BLaER1 treated with 17β-estradiol and CSF1 and Interleukin-3, amounts not matched to agents 10 nM and 100 nM (cell line): ENCODE measurements at regions not wholly inside any gene's neighbourhood (a gene's known extent, or its start where the extent isn't known, plus 50 kb on each side); places are given as distances from the start of the nearest gene placed in this dataset.
A peak's percentile ranks its signal among the peaks of the same experiment; 100 is the strongest.
"Not testable (repeated sequence)": the region's sequence is repeated elsewhere in the genome, so short reads cannot be mapped to it uniquely, and the experiment has no call there.

ENCODE experiments used
- H3K27ac ChIP-seq, 11 experiments: shearing (Covaris generic); formaldehyde crosslinking; 2 replicates each; pipeline ENCODE4 v1.8.1; 2022
- H3K27me3 ChIP-seq, 11 experiments: shearing (Covaris generic); formaldehyde crosslinking; 2 replicates each; pipeline ENCODE4 v1.8.1; 2022
- H3K36me3 ChIP-seq, 11 experiments: shearing (Covaris generic); formaldehyde crosslinking; 2 replicates each; pipeline ENCODE4 v1.8.1; 2022
- H3K4me1 ChIP-seq, 10 experiments: shearing (Covaris generic); formaldehyde crosslinking; 2 replicates each; pipeline ENCODE4 v1.8.1; 2022
- H3K4me2 ChIP-seq, 11 experiments: shearing (Covaris generic); formaldehyde crosslinking; 2 replicates each; pipeline ENCODE4 v1.8.1; 2022
- H3K4me3 ChIP-seq, 10 experiments: shearing (Covaris generic); formaldehyde crosslinking; 2 replicates each; pipeline ENCODE4 v1.8.1; 2022
- H3K9ac ChIP-seq, 11 experiments: shearing (Covaris generic); formaldehyde crosslinking; 2 replicates each; pipeline ENCODE4 v1.8.1; 2022
- H3K9me3 ChIP-seq, 11 experiments: shearing (Covaris generic); formaldehyde crosslinking; replicated peaks in 1 of 11; 2 replicates each; pipeline ENCODE4 v1.8.1; 2022
- H4K20me1 ChIP-seq, 11 experiments: shearing (Covaris generic); formaldehyde crosslinking; 2 replicates each; pipeline ENCODE4 v1.8.1; 2022
- Cebpa-rat ChIP-seq, 11 experiments: shearing (Covaris generic); IDR thresholded peaks; 2 replicates each; pipeline ENCODE4 v1.8.1; 2022

- H3K36me3 ChIP-seq = no peaks in the 10 kb centered on the region
- H3K4me2 ChIP-seq = no peak overlapping the region
- 0 out of 22 replicates have a peak, but pooled peaks cover 0 to 2% (median 0%) of the 10 kb centered on the region in 11 experiments for H4K20me1 ChIP-seq
- no peak overlapping the region for H3K4me3 ChIP-seq
- peaks cover 6 to 25% (median 15%) of the 10 kb centered on the region in 11 experiments; a peak in 19 of 22 replicates for H3K9me3 ChIP-seq
- H3K9ac ChIP-seq = no peak overlapping the region
- H3K4me1 ChIP-seq = no peaks in the 10 kb centered on the region
- H3K27me3 ChIP-seq = no peaks in the 10 kb centered on the region
- no peak overlapping the region for H3K27ac ChIP-seq
- TF ChIP-seq Cebpa-rat (IDR thresholded peaks at IDR 0.05) = no peak
These were observed 454.0 kb downstream of the PLPP3 start for GRCh38 chr1:56125316-56125715.

DNA sequence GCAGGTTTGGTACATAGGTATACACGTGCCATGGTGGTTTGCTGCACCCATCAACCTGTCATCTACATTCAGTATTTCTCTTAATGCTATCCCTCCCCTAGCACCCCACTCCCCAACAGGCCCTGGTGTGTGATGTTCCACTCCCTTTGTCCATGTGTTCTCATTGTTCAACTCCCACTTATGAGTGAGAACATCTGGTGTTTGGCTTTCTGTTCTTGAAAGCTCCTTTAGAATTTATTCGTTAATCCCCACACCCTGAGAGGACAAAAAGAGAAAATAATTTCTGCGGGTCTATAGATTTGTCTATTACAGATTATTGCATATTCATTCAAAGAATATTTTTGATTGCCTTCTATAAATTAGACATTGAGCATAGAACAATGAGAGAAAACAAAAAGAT lies 455.5 kb downstream of the PLPP3 start:
- TF ChIP-seq Cebpa-rat (IDR thresholded peaks at IDR 0.05) = no peak
- Histone ChIP-seq H3K4me3 (no peak overlapping the region), H3K27ac (no peak overlapping the region), H3K4me1 (no peaks in the 10 kb centered on the region), H3K4me2 (no peak overlapping the region), H3K36me3 (no peaks in the 10 kb centered on the region), H3K9ac (no peak overlapping the region), H3K9me3 (peaks cover 6 to 25% (median 15%) of the 10 kb centered on the region in 11 experiments; a peak in 19 of 22 replicates), H4K20me1 (0 out of 22 replicates have a peak, but pooled peaks cover 0 to 2% (median 0%) of the 10 kb centered on the region in 11 experiments), H3K27me3 (no peaks in the 10 kb centered on the region)

- Histone ChIP-seq H3K36me3 (no peaks in the 10 kb centered on the region), H3K27ac (no peak overlapping the region), H3K9me3 (peaks cover 6 to 25% (median 15%) of the 10 kb centered on the region in 11 experiments; a peak in 19 of 22 replicates), H3K4me2 (no peak overlapping the region), H3K27me3 (no peaks in the 10 kb centered on the region), H4K20me1 (0 out of 22 replicates have a peak, but pooled peaks cover 0 to 2% (median 0%) of the 10 kb centered on the region in 11 experiments), H3K4me3 (no peak overlapping the region), H3K4me1 (no peaks in the 10 kb centered on the region), H3K9ac (no peak overlapping the region)
- no peak for TF ChIP-seq Cebpa-rat (IDR thresholded peaks at IDR 0.05)
These were observed 455.9 kb downstream of the PLPP3 start for GRCh38 chr1:56123421-56123820.

GRCh38 chr1:56120021-56120420 lies 459.3 kb downstream of the PLPP3 start:
- no peak overlapping the region for H3K27ac ChIP-seq
- H3K4me1 ChIP-seq = no peaks in the 10 kb centered on the region
- H3K4me3 ChIP-seq = no peak overlapping the region
- H3K36me3 ChIP-seq = no peaks in the 10 kb centered on the region
- peaks cover 6 to 19% (median 13%) of the 10 kb centered on the region in 11 experiments; a peak in 18 of 22 replicates for H3K9me3 ChIP-seq
- no peaks in the 10 kb centered on the region for H3K27me3 ChIP-seq
- no peak overlapping the region for H3K9ac ChIP-seq
- no peak for TF ChIP-seq Cebpa-rat (IDR thresholded peaks at IDR 0.05)
- 0 out of 22 replicates have a peak, but pooled peaks cover 0 to 2% (median 0%) of the 10 kb centered on the region in 11 experiments for H4K20me1 ChIP-seq
- H3K4me2 ChIP-seq = no peak overlapping the region

DNA sequence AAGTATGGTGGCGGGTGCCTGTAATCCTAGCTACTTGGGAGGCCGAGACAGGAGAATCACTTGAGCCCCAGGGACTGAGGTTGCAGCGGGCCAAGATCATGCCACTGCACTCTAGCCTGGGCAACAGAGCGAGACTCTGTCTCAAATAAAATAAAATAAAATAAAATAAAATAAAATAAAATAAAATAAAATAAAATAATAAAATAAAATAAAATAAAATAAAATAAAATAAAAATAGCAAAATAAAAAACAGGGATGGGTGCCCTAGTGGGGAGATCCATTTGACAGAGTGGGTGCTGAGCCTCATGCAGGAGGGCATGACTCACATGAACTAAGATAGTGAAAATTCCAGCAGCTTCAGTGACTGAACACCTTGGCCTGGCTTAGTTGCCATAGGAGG lies 460.7 kb downstream of the PLPP3 start:
- not testable (repeated sequence) for H3K4me1 ChIP-seq, H3K4me3 ChIP-seq, H3K36me3 ChIP-seq, H4K20me1 ChIP-seq, H3K4me2 ChIP-seq, H3K9ac ChIP-seq, H3K27me3 ChIP-seq, H3K27ac ChIP-seq
- peaks cover 6 to 19% (median 13%) of the 10 kb centered on the region in 11 experiments; a peak in 18 of 22 replicates for H3K9me3 ChIP-seq

DNA sequence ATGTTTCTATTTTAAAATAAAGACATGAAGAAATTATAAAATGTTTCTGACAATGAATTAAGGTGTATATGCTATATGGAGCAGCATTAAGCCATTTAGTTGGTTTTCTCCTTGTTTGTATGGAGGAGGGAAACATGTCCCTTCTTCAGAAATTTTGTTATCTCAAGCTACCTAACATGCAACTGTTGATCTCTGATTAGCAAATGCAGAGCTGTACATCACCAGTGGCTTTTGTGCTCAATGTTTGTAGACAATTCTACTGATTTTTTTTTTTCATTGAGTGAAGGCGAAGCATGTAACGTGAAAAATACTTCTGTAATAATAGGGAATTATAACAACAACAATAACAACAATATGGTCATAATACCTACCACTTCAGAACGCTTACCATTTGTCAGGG lies 463.7 kb downstream of the PLPP3 start:
- Histone ChIP-seq H3K36me3 (no peaks in the 10 kb centered on the region), H3K9me3 (peaks cover 0 to 21% (median 13%) of the 10 kb centered on the region in 11 experiments; a peak in 16 of 22 replicates), H3K27me3 (no peaks in the 10 kb centered on the region), H3K27ac (no peak overlapping the region), H3K4me2 (no peak overlapping the region), H4K20me1 (0 out of 22 replicates have a peak, but pooled peaks cover 0 to 2% (median 0%) of the 10 kb centered on the region in 11 experiments), H3K4me3 (no peak overlapping the region), H3K4me1 (no peaks in the 10 kb centered on the region), H3K9ac (no peak overlapping the region)
- no peak for TF ChIP-seq Cebpa-rat (IDR thresholded peaks at IDR 0.05)

DNA sequence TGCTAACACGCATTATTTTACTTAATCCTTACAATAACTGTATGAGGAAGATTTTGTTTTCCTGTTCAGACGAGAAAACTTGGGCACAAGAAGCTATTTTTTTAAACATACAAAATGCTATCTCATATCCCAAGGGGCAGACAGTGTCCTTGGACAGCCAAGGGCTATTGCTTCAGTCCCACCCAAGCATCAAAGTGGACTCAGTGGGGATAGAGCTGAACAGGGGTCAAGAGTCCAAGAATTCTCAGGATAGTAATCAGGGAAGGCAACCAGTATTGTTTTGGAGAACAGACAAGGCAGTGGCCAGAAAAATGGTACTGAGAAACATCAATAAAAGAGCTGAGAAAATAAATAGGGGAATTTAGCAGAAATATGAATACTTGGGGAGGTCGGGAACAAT lies 465.7 kb downstream of the PLPP3 start:
- Histone ChIP-seq H4K20me1 (no peaks in the 10 kb centered on the region), H3K4me2 (no peak overlapping the region), H3K27ac (no peak overlapping the region), H3K9me3 (peaks cover 0 to 25% (median 13%) of the 10 kb centered on the region in 11 experiments; a peak in 17 of 22 replicates), H3K36me3 (no peaks in the 10 kb centered on the region), H3K9ac (no peak overlapping the region), H3K4me1 (no peaks in the 10 kb centered on the region), H3K27me3 (no peaks in the 10 kb centered on the region), H3K4me3 (no peak overlapping the region)
- TF ChIP-seq Cebpa-rat (IDR thresholded peaks at IDR 0.05) = no peak

- H3K9ac ChIP-seq = no peak overlapping the region
- no peaks in the 10 kb centered on the region for H3K27me3 ChIP-seq
- peaks cover 28 to 56% (median 38%) of the 10 kb centered on the region in 11 experiments for H3K9me3 ChIP-seq
- no peak overlapping the region for H3K27ac ChIP-seq
- no peak overlapping the region for H3K4me3 ChIP-seq
- H3K4me2 ChIP-seq = peak overlapping the region in 1 of 11 experiments; percentile 24; a peak in 1 of 22 replicates
- no peaks in the 10 kb centered on the region for H3K36me3 ChIP-seq
- peaks cover 0 to 14% (median 3%) of the 10 kb centered on the region in 10 experiments; a peak in 8 of 20 replicates for H3K4me1 ChIP-seq
- TF ChIP-seq Cebpa-rat (IDR thresholded peaks at IDR 0.05) = no peak
- no peaks in the 10 kb centered on the region for H4K20me1 ChIP-seq
These were observed 472.1 kb downstream of the PLPP3 start for GRCh38 chr1:56107275-56107638.

- H3K9ac ChIP-seq = no peak overlapping the region
- peak overlapping the region in 5 of 11 experiments; percentile 10 to 42 (median 36); a peak in 8 of 22 replicates for H3K4me2 ChIP-seq
- no peak overlapping the region for H3K27ac ChIP-seq
- H3K4me1 ChIP-seq = peaks cover 0 to 14% (median 3%) of the 10 kb centered on the region in 10 experiments; a peak in 8 of 20 replicates
- no peaks in the 10 kb centered on the region for H4K20me1 ChIP-seq
- H3K4me3 ChIP-seq = no peak overlapping the region
- no peak for TF ChIP-seq Cebpa-rat (IDR thresholded peaks at IDR 0.05)
- H3K9me3 ChIP-seq = peaks cover 24 to 50% (median 34%) of the 10 kb centered on the region in 11 experiments
- no peaks in the 10 kb centered on the region for H3K27me3 ChIP-seq
- H3K36me3 ChIP-seq = no peaks in the 10 kb centered on the region
These were observed 472.7 kb downstream of the PLPP3 start for GRCh38 chr1:56106531-56107274.
